ENCODE measurements at regions not wholly inside any gene's neighbourhood (a gene's known extent, or its start where the extent isn't known, plus 50 kb on each side); places are given as distances from the start of the nearest gene placed in this dataset.

DNA sequence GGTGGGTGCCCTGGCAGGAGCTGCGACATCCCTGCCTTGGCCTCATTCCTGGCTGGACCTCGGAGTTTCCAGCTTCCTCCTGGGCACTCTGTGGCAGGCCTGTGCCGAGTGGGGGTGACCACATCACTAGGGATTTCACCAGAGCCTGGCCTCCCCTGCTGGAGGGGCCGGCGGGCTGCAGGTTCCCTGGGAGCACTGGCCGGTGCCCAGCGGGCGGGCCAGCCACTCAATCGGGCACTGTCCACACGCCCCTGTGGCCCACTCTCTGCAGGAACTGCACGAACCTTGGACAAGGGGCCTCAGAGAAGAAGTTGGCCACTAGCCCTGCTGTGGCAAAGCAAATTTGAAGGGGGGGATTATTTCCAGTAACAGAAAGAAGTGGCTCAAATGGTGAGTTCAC, 110.7 kb upstream of the APCDD1 start:
- Histone ChIP-seq H3K9me3 (ENCODE audit: control insufficient read depth in 2 of 2, insufficient read depth in 1 of 2, low read depth in 1 of 2, low read length in 1 of 2) (no peaks in the 10 kb centered on the region), H3K4me1 (ENCODE audit: control insufficient read depth in 2 of 2, insufficient read depth in 2 of 2, low read length in 1 of 2) (no peaks in the 10 kb centered on the region), H3K36me3 (ENCODE audit: control insufficient read depth in 2 of 2, insufficient read depth in 2 of 2, low read length in 1 of 2) (no peaks in the 10 kb centered on the region), H3K27me3 (ENCODE audit: control insufficient read depth in 1 of 2, insufficient read depth in 2 of 2, low read length in 2 of 2) (no peaks in the 10 kb centered on the region), H3K27ac (ENCODE audit: low read depth in 2 of 2, low read length in 1 of 2) (no peak overlapping the region), H3K4me3 (ENCODE audit: low read depth in 1 of 2, low read length in 2 of 2) (no peak overlapping the region)
- WGBS, 2 donors, result 86 to 89% methylated on average over 9 to 11 of the region's 11 CpGs

DNA sequence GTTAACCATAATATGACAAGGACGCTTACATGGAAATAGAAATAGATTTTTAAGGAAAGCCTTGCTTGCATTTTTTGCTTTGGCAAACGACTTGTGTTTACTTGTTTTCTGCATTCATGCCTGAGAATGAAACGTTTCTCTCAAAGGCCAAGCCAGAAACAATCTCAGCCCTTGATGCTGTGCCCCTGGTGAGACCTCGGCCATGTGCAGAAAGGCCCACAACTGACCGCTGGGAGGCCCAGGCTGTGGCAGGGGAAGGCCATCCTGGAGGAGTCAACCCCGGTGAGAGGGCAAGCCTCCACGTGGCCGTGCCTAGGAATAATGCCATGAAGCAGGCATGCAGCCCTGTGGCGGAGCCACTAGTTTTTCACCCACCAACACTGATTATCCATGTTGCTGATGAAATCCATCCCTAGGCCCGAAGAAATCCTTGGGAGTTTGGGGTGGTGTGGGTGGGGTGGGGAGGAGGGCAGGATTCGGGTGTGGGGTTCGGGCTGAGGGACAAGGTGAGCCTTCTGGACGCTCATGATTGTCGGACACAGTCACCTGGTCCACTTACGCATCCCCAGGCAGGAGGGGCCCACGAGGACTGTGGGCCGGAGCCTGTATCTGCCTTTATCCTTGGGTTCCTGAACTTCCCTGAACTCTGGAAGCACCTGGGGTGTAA, 107.6 kb upstream of the APCDD1 start:
- no peak overlapping the region for H3K4me3 ChIP-seq (ENCODE audit: low read depth in 1 of 2, low read length in 2 of 2)
- H3K27ac ChIP-seq (ENCODE audit: low read depth in 2 of 2, low read length in 1 of 2), result no peak overlapping the region
- H3K27me3 ChIP-seq (ENCODE audit: control insufficient read depth in 1 of 2, insufficient read depth in 2 of 2, low read length in 2 of 2), result no peaks in the 10 kb centered on the region
- no peaks in the 10 kb centered on the region for H3K9me3 ChIP-seq (ENCODE audit: control insufficient read depth in 2 of 2, insufficient read depth in 1 of 2, low read depth in 1 of 2, low read length in 1 of 2)
- WGBS, 2 donors, result 79 to 84% methylated on average over 17 of the region's 17 CpGs
- no peaks in the 10 kb centered on the region for H3K36me3 ChIP-seq (ENCODE audit: control insufficient read depth in 2 of 2, insufficient read depth in 2 of 2, low read length in 1 of 2)
- no peaks in the 10 kb centered on the region for H3K4me1 ChIP-seq (ENCODE audit: control insufficient read depth in 2 of 2, insufficient read depth in 2 of 2, low read length in 1 of 2)

DNA sequence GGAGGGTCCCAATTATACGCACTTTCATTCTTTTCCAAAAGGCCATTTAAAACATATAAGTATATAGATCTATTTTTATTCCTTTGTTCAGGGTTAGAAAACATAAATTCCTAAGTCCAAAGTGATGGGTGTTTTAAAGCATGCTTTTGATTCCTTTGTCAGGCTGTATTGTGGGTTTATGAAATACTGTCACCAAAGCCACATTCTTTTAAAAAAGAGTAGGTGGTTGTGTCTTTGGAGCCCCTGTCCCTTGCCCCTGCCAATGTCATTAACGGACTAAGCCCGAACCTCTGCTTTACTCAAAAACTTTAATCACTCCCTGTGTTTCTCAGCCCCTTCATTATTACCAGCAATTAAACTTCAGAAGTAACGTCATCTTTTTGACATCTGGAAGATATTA, 104.9 kb upstream of the APCDD1 start:
- Histone ChIP-seq H3K36me3 (ENCODE audit: control insufficient read depth in 2 of 2, insufficient read depth in 2 of 2, low read length in 1 of 2) (no peaks in the 10 kb centered on the region), H3K4me3 (ENCODE audit: low read depth in 1 of 2, low read length in 2 of 2) (no peak overlapping the region), H3K9me3 (ENCODE audit: control insufficient read depth in 2 of 2, insufficient read depth in 1 of 2, low read depth in 1 of 2, low read length in 1 of 2) (no peaks in the 10 kb centered on the region), H3K27ac (ENCODE audit: low read depth in 2 of 2, low read length in 1 of 2) (no peak overlapping the region), H3K27me3 (ENCODE audit: control insufficient read depth in 1 of 2, insufficient read depth in 2 of 2, low read length in 2 of 2) (no peaks in the 10 kb centered on the region), H3K4me1 (ENCODE audit: control insufficient read depth in 2 of 2, insufficient read depth in 2 of 2, low read length in 1 of 2) (no peaks in the 10 kb centered on the region)
- 89 to 92% methylated on average over 4 of the region's 4 CpGs for WGBS, 2 donors

DNA sequence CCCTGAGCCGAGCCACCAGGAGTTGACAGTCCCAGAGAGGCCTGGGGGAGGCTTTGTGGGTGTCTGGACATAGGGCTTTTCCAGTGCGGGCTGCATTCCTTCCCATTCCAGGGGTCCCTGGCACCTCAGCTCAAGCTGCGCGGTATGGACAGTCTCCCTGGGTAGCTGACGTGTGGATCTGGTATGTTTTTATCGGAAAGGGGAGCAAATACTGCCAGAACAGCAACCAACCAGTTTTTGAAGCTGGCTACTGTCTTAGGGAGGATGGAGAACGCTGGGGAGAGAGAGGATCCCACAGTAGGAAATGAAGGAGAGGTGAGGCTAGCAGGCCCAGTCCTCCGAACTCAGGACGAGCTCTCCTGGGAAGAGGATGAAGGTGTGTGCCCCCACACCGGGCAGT, 103.8 kb upstream of the APCDD1 start:
- WGBS, 2 donors, result 82 to 91% methylated on average over 10 of the region's 10 CpGs
- H3K9me3 ChIP-seq (ENCODE audit: control insufficient read depth in 2 of 2, insufficient read depth in 1 of 2, low read depth in 1 of 2, low read length in 1 of 2), result no peaks in the 10 kb centered on the region
- H3K27ac ChIP-seq (ENCODE audit: low read depth in 2 of 2, low read length in 1 of 2), result no peak overlapping the region
- no peaks in the 10 kb centered on the region for H3K27me3 ChIP-seq (ENCODE audit: control insufficient read depth in 1 of 2, insufficient read depth in 2 of 2, low read length in 2 of 2)
- H3K4me1 ChIP-seq (ENCODE audit: control insufficient read depth in 2 of 2, insufficient read depth in 2 of 2, low read length in 1 of 2), result no peaks in the 10 kb centered on the region
- no peak overlapping the region for H3K4me3 ChIP-seq (ENCODE audit: low read depth in 1 of 2, low read length in 2 of 2)
- no peaks in the 10 kb centered on the region for H3K36me3 ChIP-seq (ENCODE audit: control insufficient read depth in 2 of 2, insufficient read depth in 2 of 2, low read length in 1 of 2)

DNA sequence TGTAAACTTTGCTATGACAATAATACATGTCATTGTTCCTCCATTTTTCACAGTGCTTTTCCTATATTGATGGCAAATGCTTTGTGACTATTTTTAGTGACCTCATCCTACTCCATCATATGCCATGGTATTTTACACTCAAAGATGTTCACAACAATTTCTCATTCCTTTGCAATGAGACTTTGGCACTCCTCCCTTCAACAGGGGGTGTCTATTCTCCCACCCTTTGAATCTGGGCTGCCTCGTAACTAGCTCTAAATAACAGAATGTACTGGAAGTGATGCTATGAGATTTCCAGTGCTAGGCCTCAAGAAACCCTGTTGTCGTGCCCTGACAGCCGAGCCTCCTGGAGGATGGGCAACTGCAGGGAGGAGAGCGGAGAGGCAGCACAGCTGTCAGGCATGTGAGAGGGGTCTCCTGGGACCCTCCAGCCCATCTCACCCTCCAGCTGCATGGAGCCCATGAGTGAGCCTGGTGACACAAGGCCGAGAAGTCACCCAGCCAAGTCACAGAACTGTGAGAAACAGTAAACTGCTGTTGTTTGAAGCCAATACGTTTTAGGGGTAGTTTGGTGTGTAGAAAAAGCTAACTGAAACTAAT, 103.1 kb upstream of the APCDD1 start:
- WGBS, 2 donors, result 81 to 84% methylated on average over 6 of the region's 6 CpGs
- Histone ChIP-seq H3K4me1 (ENCODE audit: control insufficient read depth in 2 of 2, insufficient read depth in 2 of 2, low read length in 1 of 2) (no peaks in the 10 kb centered on the region), H3K36me3 (ENCODE audit: control insufficient read depth in 2 of 2, insufficient read depth in 2 of 2, low read length in 1 of 2) (no peaks in the 10 kb centered on the region), H3K27me3 (ENCODE audit: control insufficient read depth in 1 of 2, insufficient read depth in 2 of 2, low read length in 2 of 2) (no peaks in the 10 kb centered on the region), H3K27ac (ENCODE audit: low read depth in 2 of 2, low read length in 1 of 2) (no peak overlapping the region), H3K4me3 (ENCODE audit: low read depth in 1 of 2, low read length in 2 of 2) (no peak overlapping the region), H3K9me3 (ENCODE audit: control insufficient read depth in 2 of 2, insufficient read depth in 1 of 2, low read depth in 1 of 2, low read length in 1 of 2) (no peaks in the 10 kb centered on the region)

DNA sequence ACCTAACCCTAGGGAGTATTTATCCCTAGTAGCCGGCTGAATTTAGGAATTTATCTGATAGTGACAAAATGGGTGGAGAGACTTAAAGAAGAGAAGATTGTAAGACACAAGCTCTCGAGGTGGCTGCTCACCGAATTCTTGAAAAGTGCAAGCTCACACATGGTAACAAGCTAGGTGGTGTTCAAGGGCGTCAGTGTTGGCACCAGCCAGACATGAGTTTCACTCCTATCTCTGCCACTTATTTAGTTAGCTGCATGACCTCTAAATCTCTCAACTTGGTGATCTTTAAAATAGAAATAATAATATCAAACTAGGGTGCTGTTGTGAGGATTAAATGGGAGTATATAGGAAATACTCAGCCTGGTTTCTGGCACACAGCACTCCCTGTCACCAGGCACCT, 102.6 kb upstream of the APCDD1 start:
- H3K4me1 ChIP-seq (ENCODE audit: control insufficient read depth in 2 of 2, insufficient read depth in 2 of 2, low read length in 1 of 2), result no peaks in the 10 kb centered on the region
- H3K27ac ChIP-seq (ENCODE audit: low read depth in 2 of 2, low read length in 1 of 2), result no peak overlapping the region
- no peaks in the 10 kb centered on the region for H3K27me3 ChIP-seq (ENCODE audit: control insufficient read depth in 1 of 2, insufficient read depth in 2 of 2, low read length in 2 of 2)
- 81 to 85% methylated on average over 4 of the region's 4 CpGs for WGBS, 2 donors
- H3K4me3 ChIP-seq (ENCODE audit: low read depth in 1 of 2, low read length in 2 of 2), result no peak overlapping the region
- H3K9me3 ChIP-seq (ENCODE audit: control insufficient read depth in 2 of 2, insufficient read depth in 1 of 2, low read depth in 1 of 2, low read length in 1 of 2), result peaks cover 0 to 3% of the 10 kb centered on the region in 2 donors
- no peaks in the 10 kb centered on the region for H3K36me3 ChIP-seq (ENCODE audit: control insufficient read depth in 2 of 2, insufficient read depth in 2 of 2, low read length in 1 of 2)

DNA sequence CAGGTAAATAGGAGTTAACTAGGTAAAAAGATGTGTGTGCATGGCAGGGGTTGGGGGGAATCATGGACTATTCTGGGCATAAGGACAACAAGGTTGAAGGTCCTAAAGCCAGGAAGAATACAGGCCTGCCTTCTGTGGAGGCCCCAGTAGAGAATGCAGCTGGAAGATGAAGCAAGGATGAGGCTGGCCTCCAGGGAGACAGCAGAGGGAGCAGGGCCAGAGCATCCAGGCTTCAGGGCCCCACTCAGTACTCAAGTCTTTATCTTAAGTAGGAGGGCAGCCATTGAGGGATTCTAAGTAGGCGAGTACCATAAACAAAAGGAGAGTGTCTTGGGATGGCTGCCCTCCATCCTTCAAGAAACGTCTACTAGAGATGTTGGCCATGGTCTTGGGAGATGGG, 101.8 kb upstream of the APCDD1 start:
- Histone ChIP-seq H3K9me3 (ENCODE audit: control insufficient read depth in 2 of 2, insufficient read depth in 1 of 2, low read depth in 1 of 2, low read length in 1 of 2) (peaks cover 0 to 3% of the 10 kb centered on the region in 2 donors), H3K27ac (ENCODE audit: low read depth in 2 of 2, low read length in 1 of 2) (no peak overlapping the region), H3K4me1 (ENCODE audit: control insufficient read depth in 2 of 2, insufficient read depth in 2 of 2, low read length in 1 of 2) (no peaks in the 10 kb centered on the region), H3K36me3 (ENCODE audit: control insufficient read depth in 2 of 2, insufficient read depth in 2 of 2, low read length in 1 of 2) (no peaks in the 10 kb centered on the region), H3K27me3 (ENCODE audit: control insufficient read depth in 1 of 2, insufficient read depth in 2 of 2, low read length in 2 of 2) (no peaks in the 10 kb centered on the region), H3K4me3 (ENCODE audit: low read depth in 1 of 2, low read length in 2 of 2) (no peak overlapping the region)
- 91 to 92% methylated on average over 2 of the region's 2 CpGs for WGBS, 2 donors

DNA sequence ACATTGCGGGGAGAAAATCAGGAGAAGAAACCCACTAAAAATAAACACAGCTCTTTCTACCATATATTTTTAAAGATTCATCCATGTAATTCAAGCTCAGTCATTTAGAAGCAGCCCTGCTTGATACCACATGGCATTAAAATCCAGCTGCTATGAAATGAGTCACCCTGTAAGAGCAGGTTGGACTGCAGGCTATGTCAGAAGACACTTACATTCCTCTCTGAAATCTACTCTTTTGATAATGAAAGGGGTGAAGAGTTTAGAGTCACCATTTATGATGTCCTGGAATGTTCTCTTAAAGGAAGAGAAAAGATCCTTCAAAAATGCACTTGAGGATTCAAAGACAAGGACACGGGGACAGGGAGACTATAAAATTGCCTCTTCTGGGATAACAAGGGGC, 100.6 kb upstream of the APCDD1 start:
- Histone ChIP-seq H3K4me1 (ENCODE audit: control insufficient read depth in 2 of 2, insufficient read depth in 2 of 2, low read length in 1 of 2) (no peaks in the 10 kb centered on the region), H3K36me3 (ENCODE audit: control insufficient read depth in 2 of 2, insufficient read depth in 2 of 2, low read length in 1 of 2) (no peaks in the 10 kb centered on the region), H3K9me3 (ENCODE audit: control insufficient read depth in 2 of 2, insufficient read depth in 1 of 2, low read depth in 1 of 2, low read length in 1 of 2) (peaks cover 0 to 3% of the 10 kb centered on the region in 2 donors), H3K27ac (ENCODE audit: low read depth in 2 of 2, low read length in 1 of 2) (no peak overlapping the region), H3K4me3 (ENCODE audit: low read depth in 1 of 2, low read length in 2 of 2) (no peak overlapping the region), H3K27me3 (ENCODE audit: control insufficient read depth in 1 of 2, insufficient read depth in 2 of 2, low read length in 2 of 2) (no peaks in the 10 kb centered on the region)
- WGBS, 2 donors, result 56 to 57% methylated on average over 2 of the region's 2 CpGs

DNA sequence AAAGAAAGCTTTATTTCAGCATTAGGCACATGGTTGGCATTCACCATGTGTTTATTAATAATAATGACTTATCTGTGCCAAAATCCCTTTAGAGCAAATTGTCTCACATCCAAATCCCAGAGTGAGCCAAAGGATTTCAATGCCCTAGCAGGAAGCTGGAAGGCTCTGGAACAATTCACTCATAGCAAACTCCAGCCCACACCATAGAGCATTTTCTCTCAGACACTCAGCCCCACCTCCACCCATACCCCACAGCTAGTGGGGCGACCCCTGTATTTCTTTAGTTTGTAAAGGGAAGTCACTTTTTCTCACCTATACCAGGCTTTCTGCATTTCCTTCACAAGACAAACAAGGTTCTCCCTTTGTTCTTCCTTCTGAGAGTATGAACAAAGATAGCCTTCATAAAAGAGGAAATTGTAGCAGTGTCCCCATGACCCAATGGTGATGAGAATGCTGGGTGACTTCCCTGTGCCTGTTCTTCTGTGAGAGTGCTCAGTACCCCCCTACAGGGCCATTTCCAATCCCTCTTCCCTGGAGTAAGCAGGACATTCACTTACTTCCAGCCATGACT, 100.1 kb upstream of the APCDD1 start:
- WGBS, 2 donors, result 38 to 42% methylated on average over 1 of the region's 1 CpG
- H3K4me3 ChIP-seq (ENCODE audit: low read depth in 1 of 2, low read length in 2 of 2), result no peak overlapping the region
- peaks cover 0 to 3% of the 10 kb centered on the region in 2 donors for H3K9me3 ChIP-seq (ENCODE audit: control insufficient read depth in 2 of 2, insufficient read depth in 1 of 2, low read depth in 1 of 2, low read length in 1 of 2)
- no peaks in the 10 kb centered on the region for H3K36me3 ChIP-seq (ENCODE audit: control insufficient read depth in 2 of 2, insufficient read depth in 2 of 2, low read length in 1 of 2)
- H3K27me3 ChIP-seq (ENCODE audit: control insufficient read depth in 1 of 2, insufficient read depth in 2 of 2, low read length in 2 of 2), result no peaks in the 10 kb centered on the region
- peak overlapping the region; percentile 36 to 54 for H3K27ac ChIP-seq (ENCODE audit: low read depth in 2 of 2, low read length in 1 of 2)
- no peaks in the 10 kb centered on the region for H3K4me1 ChIP-seq (ENCODE audit: control insufficient read depth in 2 of 2, insufficient read depth in 2 of 2, low read length in 1 of 2)

DNA sequence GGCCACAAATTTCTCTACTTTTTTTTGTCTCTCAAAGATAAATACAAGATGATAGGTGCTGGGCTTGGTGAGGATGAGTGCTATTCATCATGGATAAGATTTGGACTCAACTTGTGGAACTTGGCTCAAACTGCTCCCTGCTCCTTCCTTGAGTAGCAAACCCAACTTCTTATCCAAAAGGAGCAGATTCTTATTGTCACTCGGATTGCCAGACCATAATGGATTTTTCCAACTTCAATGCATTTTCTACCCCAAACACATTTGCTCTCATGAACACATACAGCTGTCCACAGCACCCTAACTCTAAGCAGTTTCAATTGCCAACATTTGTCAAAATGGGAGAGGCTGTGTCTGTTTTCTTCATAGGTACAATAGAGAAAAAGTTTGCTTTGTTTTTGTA, 99.5 kb upstream of the APCDD1 start:
- WGBS, 2 donors, result 69 to 76% methylated on average over 1 of the region's 1 CpG

More for the DNA sequence above, 99.5 kb upstream of the APCDD1 start:
- H3K27me3 ChIP-seq (ENCODE audit: control insufficient read depth in 1 of 2, insufficient read depth in 2 of 2, low read length in 2 of 2), result no peaks in the 10 kb centered on the region
- H3K36me3 ChIP-seq (ENCODE audit: control insufficient read depth in 2 of 2, insufficient read depth in 2 of 2, low read length in 1 of 2), result no peaks in the 10 kb centered on the region
- H3K4me3 ChIP-seq (ENCODE audit: low read depth in 1 of 2, low read length in 2 of 2), result no peak overlapping the region
- H3K9me3 ChIP-seq (ENCODE audit: control insufficient read depth in 2 of 2, insufficient read depth in 1 of 2, low read depth in 1 of 2, low read length in 1 of 2), result peaks cover 0 to 3% of the 10 kb centered on the region in 2 donors
- H3K27ac ChIP-seq (ENCODE audit: low read depth in 2 of 2, low read length in 1 of 2), result no peak overlapping the region
- no peaks in the 10 kb centered on the region for H3K4me1 ChIP-seq (ENCODE audit: control insufficient read depth in 2 of 2, insufficient read depth in 2 of 2, low read length in 1 of 2)
